NCI-H1048 (cell line): ENCODE measurements at regions not wholly inside any gene's neighbourhood (a gene's known extent, or its start where the extent isn't known, plus 50 kb on each side); places are given as distances from the start of the nearest gene placed in this dataset.

Experiments used
- DNase-seq: peaks from one replicate; lab custom pipeline; 2025; lab: John Stamatoyannopoulos, UW

- DNase-seq: no peak
Measured at GRCh38 chr9:120117081-120117480, 462.9 kb downstream of the CDK5RAP2 start.

GRCh38 chr9:120110520-120110919, 469.4 kb downstream of the CDK5RAP2 start:
- DNase-seq: no peak

GRCh38 chr9:120109242-120109641, 470.7 kb downstream of the CDK5RAP2 start:
- no peak for DNase-seq

- DNase-seq: no peak
Measured at GRCh38 chr9:120107138-120107537, 472.8 kb downstream of the CDK5RAP2 start.

GRCh38 chr9:120104771-120105170, 475.2 kb downstream of the CDK5RAP2 start:
- no peak for DNase-seq

- no peak for DNase-seq
Measured at GRCh38 chr9:120100595-120100994, 479.4 kb downstream of the CDK5RAP2 start.

GRCh38 chr9:120099065-120099464, 480.9 kb downstream of the CDK5RAP2 start:
- DNase-seq: no peak

GRCh38 chr9:120098584-120098983, 481.4 kb downstream of the CDK5RAP2 start:
- DNase-seq: no peak

GRCh38 chr9:120091206-120091605, 488.8 kb downstream of the CDK5RAP2 start:
- no peak for DNase-seq

GRCh38 chr9:120080849-120081248, 499.1 kb downstream of the CDK5RAP2 start:
- no peak for DNase-seq

GRCh38 chr9:120078112-120078511, 501.9 kb downstream of the CDK5RAP2 start:
- no peak for DNase-seq

- DNase-seq: no peak
Measured at GRCh38 chr9:120071760-120072159, 508.2 kb downstream of the CDK5RAP2 start.

- DNase-seq: no peak
Measured at GRCh38 chr9:120066315-120066714, 513.7 kb downstream of the CDK5RAP2 start.

- DNase-seq: no peak
Measured at GRCh38 chr9:120065151-120065550, 514.8 kb downstream of the CDK5RAP2 start.

- DNase-seq: no peak
Measured at GRCh38 chr9:120045011-120045410, 535.0 kb downstream of the CDK5RAP2 start.

GRCh38 chr9:120043448-120043847, 536.5 kb downstream of the CDK5RAP2 start:
- no peak for DNase-seq

GRCh38 chr9:120040896-120041295, 539.1 kb downstream of the CDK5RAP2 start:
- DNase-seq: no peak

GRCh38 chr9:120038342-120038741, 541.6 kb downstream of the CDK5RAP2 start:
- no peak for DNase-seq

GRCh38 chr9:120032639-120033038, 547.3 kb downstream of the CDK5RAP2 start:
- no peak for DNase-seq

- DNase-seq: no peak
Measured at GRCh38 chr9:120030847-120031246, 549.1 kb downstream of the CDK5RAP2 start.

GRCh38 chr9:120018550-120018949, 561.4 kb downstream of the CDK5RAP2 start:
- DNase-seq: no peak

- DNase-seq: no peak
Measured at GRCh38 chr9:120018037-120018436, 561.9 kb downstream of the CDK5RAP2 start.

- DNase-seq: no peak
Measured at GRCh38 chr9:120016231-120016630, 563.7 kb downstream of the CDK5RAP2 start.

GRCh38 chr9:120014796-120015195, 565.2 kb downstream of the CDK5RAP2 start:
- DNase-seq: no peak

- DNase-seq: no peak
Measured at GRCh38 chr9:120009856-120010255, 570.1 kb downstream of the CDK5RAP2 start.
